ENCODE measurements at regions not wholly inside any gene's neighbourhood (a gene's known extent, or its start where the extent isn't known, plus 50 kb on each side); places are given as distances from the start of the nearest gene placed in this dataset.
"Not testable (repeated sequence)": the region's sequence is repeated elsewhere in the genome, so short reads cannot be mapped to it uniquely, and the experiment has no call there.

DNA sequence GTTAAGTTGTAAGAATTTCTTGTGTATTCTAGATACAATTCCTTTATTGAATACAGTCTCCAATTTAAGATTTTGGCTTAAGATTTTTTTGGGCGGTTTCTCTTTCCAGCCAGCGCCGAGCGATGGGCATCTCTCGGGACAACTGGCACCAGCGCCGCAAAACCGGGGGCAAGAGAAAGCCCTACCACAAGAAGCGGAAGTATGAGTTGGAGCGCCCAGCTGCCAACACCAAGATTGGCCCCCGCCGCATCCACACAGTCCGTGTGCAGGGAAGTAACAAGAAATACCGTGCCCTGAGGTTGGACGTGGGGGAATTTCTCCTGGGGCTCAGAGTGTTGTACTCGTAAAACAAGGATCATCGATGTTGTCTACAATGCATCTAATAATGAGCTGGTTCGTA lies 278.7 kb upstream of the TARS1 start:
- no peak for DNase-seq

DNA sequence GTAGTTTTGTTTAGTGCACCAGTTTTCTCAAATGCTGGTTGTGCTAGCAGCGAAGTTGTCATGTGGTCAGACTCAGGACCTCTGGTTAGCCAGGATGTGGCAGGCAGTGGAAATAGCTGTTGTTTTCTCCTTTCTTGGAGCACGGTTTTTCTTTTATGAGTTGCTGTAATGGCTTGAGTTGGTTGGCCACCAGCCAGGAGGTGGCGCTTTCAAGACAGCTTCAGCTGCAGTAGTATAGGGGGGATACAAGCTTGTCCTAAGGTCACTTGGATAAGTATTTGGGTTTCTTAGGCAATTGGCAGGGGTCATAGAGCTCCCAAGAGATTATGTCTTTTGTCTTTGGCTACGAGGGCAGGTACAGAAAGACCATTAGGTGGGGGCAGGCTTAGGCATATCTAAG lies 274.2 kb upstream of the TARS1 start:
- no peak for DNase-seq

DNA sequence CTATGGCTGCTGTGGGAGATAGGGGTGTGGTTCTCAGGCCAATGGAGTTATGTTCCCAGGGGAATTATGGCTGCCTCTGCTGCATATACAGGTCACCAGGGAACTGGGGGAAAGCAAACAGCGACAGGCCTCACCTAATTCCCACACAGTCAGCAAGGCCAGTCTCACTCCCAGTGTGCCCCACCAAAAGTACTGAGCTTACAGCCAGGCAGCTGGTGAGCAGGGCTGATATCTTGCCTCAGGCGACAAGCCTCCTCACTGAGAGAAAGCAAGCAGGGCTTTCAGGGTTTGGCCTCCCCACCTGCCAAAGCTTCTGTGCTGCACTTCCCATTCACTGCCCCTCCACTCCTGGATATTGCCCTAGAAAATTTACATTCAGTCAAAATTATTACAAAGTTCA lies 273.8 kb upstream of the TARS1 start:
- no peak for DNase-seq

DNA sequence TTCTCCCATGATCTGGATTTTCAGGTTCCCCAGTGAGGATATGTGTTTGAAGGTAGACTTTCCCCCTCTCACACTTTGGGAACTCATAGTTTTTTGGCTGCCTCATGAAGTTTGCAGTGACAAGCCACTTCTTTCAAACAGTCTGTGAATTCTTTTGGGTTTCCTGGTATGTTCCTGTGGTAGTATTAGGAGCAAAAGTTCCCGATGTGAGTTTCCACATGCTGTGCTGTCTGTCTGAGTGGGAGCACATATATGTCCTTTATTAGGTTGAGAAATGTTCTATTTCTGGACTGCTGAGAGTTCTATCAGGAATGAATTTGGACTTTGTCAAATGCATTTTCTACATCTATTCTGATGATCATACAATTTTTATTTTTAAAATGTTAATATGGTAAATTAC lies 273.2 kb upstream of the TARS1 start:
- DNase-seq = no peak

DNA sequence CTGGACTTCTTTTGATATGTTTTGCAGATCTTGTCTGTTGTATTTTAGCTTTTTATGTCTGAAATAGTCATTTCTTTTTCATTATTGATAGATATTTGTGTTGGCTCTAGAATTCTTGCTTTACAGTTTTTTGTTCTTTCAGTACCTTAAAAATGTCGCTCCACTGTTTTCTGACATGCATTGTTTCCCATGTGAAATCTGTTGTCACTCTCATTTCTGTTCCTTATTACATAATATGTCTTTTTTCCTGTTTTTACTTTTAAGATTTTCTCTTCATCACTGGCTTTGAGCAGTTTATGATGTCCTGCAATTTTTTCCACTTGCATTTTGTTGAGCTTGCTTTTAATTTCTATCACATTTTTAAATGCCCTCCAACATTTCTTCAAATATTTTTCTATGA lies 270.4 kb upstream of the TARS1 start:
- DNase-seq = no peak

DNA sequence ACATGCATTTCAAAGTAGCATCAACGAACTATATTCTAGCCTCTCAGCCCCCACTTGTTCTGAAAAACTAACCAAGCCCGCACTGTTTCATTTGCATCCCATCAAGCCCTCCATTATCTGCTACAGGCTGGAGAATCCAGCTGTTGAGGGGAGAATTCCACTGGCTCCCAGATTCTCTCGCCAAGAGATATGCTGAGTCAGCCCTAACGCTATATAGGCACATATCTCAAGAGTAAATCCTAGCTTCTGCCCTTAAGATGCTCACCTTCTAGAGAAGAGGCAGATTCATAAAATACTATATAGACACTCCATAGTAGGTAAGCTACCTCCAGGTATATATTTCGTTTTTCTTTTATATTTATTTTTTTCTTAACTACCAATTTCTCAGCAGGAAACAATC lies 266.4 kb upstream of the TARS1 start:
- no peak for DNase-seq

DNA sequence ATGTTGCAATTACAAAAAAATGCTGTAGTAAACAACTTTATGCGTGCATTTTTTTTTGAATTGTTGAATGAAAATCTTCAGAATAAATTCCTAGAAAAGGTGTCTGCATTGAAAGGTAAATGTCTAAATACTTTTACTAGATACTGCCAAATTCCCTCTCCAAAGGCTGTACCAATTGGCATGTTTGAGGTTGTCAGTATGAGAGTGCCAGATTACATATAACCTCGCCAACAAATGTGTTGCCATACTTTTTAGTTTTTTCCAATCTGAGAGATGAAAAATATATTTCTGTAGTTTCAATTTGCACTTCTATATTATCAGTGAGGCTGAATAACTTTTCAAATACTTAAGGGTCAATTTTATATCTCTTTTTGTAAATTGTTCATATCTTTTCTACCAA lies 261.5 kb upstream of the TARS1 start:
- DNase-seq = no peak

DNA sequence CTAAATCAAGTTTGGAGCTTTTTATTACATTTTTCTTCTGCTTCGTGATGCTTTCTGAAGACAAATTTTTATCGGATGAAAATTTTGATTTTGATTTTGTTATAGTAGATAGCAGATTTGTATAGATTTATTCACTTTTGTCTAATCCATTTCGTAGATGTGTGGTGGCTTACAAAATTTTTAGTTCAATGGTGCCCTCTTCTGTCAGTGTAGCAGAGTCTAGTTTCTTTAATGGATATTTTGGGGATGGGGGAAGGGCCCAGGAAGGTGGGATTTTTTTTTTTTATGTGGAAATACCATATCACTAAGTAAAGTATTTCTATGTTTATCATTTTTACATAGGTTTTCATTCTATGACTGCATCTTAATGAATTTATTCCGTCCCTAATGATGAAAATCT lies 259.9 kb upstream of the TARS1 start:
- DNase-seq = no peak

DNA sequence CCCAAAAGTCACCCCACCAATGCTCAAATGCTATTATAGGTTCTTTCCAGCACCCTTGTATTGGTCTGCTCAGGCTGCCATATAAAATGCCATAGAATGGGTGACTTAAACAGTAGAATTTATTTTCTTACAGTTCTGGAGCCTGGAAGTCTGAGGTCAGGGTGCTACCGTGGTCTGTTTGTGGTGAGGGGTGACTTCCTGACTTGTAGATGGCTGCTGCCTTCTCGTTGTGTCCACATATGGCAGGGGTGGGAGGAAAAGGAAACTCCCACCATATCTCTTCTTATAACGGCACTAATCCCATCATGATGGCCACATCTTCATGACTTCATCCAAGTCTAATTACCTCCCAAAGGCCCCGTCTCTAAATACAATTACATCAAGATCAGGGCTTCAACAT lies 257.8 kb upstream of the TARS1 start:
- no peak for DNase-seq

DNA sequence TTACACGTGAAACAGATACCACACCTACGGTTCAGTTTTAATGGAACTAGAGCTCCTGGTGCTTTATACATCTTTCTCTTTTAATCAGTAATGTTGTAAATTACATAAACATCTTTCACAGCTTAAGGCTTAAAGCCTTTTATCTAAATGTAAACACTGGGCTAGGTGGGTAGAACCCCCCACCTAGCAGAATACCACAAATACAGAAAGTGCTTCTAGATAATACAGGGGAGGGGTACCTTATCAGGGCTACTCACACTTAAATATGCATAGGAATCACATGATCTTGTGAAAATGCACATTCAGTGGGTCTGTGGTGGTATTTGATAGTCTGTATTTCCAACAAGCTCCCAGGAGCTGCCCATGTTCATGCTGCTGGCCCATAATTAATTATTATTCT lies 256.4 kb upstream of the TARS1 start:
- DNase-seq = no peak

DNA sequence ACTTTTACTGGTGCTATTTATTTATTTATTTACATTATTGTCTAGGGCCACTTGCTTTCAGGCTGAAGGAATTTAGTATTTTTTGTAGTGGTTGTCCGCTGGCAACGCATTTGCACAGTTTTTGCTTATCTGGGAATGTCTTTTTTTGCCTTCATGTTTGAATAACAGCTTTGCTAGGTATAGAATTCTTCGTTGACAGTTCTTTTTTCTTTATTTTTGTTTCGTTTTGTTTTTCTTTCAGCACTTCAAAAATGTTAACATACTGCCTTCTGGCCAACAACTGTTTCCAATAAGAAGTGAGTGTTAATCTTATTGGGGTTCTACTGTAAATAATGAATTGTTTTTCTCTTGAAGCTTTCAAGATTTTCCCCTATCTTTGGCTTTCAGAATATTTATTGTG lies 252.7 kb upstream of the TARS1 start:
- no peak for DNase-seq

DNA sequence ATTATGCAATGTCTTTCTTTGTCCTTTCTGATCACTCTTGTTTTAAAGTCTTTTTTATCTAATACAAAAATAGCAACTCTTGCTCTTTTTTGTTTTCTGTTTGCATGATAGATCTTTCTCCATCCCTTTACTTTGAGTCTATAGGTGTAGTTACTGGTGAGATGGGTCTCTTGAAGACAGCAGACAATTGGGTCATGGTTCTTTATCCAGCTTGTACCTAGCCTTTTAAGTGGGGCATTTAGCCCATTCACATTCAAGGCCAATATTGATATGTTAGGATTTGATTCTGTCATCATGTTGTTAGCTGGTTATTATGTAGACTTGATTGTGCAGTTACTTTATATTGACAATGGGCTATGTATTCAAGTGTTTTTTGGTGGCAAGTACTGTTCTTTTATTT lies 245.9 kb upstream of the TARS1 start:
- no peak for DNase-seq

DNA sequence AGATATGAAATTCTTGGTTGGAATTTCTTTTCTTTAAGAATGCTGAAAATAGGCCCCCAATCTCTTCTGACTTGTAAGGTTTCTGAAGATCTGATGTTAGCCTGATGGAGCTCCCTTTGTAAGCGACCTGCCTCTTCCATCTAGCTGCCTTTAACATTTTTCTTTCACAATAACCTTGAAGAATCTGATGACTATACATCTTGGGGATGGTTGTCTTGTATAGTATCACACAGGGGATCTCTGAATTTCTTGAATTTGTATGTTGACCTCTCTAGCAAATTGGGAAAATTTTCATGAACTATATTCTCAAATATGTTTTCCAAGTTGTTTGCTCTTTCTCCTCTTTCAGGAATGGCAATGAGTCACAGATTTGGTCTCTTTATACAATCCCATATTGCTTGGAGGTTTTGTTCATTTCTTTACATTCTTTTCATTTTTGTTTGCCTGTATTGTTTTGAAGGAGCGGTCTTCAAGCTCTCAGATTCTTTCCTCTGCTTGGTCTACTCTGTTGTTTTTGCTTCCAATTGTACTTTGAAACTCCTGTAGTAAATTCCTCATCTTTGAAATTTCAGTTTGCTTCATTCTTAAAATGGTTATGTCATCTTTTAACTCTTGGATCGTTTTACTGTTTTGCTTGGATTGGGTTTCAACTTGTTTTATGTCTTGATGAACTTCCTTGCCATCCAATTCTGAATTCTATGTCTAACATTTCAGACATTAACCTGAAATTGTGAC lies 245.2 kb upstream of the TARS1 start:
- DNase-seq = no peak

DNA sequence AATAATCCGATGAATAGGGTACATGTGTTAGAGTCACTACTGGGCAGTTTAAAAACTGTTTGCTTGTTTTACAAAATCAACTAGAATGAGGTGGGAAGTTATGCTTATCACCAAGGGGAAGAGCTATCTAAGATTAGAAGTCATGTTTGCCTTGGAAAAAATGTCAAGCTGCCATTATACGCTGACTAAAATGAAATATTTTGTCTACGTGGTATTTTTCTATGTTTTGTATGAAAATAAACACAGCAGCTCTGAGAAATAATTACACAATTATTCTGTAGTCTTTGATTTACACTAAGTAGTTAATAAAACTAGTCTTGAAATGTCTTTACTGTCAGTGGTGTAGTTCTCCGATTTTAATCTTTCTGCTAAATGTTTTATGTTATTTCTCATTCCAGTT lies 241.9 kb upstream of the TARS1 start:
- no peak for DNase-seq

DNA sequence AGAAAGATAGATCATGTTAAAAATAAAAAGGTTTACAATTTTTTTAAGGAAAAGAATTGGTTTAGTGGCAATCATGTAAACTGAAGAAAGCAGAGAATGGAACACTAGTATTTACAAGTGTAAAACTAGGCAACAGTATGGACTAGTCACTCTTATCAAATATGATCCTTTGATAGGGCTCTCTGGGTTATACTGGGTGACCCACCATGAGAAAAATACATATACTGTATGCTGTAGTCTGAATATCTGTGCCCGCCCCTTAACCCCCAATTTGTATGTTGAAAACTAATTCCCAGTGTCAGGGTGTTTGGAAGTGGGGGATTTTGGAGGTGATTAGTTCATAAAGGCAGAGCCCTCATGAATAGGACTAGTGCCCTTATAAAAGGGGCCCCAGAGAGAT lies 236.8 kb upstream of the TARS1 start:
- DNase-seq = no peak

DNA sequence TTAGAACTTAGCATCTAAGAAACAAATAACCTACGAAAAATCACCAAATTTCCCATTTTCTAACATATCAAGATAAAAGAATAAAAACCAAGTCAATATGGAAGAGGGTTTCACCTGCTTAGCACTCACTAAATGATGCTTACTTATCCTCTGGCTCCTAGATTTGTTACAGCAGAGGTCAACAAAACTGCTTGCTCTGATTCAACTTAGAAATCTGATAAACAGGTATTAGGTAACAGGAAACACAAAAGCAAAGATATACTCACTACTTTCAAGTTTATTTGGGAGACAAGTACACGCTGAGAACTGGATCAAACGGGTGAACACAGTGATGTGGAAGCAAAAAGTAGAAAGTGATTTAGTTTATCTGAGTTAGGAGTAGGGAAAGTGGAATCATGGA lies 235.7 kb upstream of the TARS1 start:
- no peak for DNase-seq

DNA sequence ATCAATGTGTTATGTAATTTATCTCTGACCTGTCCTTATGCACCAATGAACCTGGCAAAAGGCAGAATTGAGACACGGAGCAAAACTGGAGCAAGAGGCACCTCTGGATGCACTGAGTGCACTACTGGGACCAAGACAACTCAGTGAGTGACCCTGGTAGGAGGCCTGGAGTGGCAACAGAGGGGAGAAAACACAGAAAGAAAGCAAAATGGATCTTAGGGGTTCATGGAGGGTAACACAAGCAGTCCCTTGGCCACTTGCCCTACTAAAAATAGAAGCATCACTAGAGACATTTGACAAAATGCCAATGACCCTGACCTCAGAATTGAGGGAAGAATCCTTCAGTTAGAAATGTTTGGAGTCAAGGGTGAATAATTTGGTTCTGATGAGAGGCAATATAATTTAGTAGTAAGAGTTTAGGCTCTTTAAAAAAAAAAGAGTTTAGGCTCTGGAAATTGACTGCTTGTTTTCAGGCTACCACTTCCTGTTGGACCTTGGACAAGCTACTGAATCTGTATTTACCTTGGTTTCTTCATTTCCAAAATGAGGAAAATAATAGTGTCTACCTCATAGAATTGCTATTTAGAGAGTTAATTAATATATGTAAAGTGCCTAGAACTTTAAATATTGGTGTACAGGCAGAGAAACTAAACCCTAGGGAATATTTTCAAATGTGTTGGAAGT lies 234.9 kb upstream of the TARS1 start:
- no peak for DNase-seq

DNA sequence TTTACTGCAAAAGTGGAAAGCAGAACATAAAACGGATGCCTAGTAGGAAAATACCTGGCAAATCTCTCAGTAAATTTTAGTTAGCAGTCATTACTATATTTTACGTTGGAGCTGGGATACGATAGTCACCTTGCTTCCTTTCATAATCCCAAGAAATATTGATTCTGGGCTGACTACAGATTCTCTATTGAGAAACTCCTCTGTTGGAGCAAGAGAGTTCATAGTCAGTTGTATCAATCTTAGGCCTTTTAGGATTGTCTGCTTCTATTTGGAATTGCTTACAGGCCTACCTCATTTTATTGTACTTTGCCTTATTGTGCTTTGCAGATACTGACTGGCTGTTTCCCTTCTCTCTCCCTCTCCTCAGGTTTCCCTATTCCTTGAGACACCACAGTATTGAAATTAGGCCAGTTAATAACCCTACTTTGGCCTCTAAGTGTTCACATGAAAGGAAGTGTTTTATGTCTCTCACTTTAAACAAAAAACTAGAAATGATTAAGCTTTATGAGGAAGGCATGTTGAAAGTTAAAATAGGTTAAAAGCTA lies 233.7 kb upstream of the TARS1 start:
- DNase-seq = no peak

DNA sequence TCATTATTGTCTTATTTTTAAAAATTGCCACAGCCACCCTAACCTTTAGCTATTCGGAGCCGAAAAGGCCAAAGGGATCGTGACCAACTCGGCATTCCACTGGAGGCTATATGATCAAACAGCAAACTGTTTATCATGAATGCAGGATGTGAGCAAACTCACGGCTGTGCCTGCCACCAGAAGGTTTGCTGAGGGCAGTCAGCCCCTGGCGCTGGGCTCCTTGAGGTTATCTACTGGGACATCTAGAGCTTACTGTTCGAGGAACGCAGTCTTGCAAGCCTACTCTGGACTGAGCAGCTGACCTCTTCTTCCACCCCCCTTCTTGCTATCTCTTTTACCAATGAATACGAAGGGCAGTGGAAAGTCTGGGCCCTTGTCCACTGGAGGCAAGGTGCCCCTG lies 231.5 kb upstream of the TARS1 start:
- no peak for DNase-seq

DNA sequence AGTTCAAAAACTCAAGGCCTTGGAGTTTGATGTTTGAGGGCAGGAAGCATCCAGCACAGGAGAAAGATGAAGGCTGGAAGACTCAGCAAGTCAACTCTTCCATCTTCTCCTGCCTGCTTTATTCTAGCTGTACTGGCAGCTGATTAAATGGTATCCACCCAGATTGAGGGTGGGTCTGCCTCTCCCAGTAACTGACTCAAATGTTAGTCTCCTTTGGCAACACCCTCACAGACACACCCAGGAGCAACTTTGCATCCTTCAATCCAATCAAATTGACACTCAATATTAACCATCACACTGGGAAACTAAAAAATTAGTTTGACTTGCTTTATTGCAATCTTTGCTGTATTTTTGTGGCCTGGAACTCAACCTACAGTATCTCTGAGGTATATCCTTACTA lies 230.5 kb upstream of the TARS1 start:
- not testable (repeated sequence) for DNase-seq

DNA sequence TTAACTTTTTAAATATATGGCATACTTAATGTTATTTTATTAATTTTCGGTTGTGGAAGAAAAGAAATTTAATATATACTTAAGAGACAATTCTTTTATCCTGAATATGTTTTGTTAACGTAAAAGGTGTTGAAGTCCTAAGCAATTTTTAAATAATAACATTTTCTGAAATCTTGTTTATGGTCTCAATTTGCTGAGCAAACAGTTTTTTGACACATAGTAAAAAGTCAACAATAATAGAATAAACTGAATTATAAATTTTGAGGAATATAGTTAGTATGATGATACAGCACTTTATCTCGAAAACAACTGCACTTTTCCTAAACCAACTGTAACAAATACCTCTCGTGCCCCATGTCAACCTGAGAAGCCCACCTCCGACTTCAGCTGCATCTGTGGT lies 229.8 kb upstream of the TARS1 start:
- DNase-seq = no peak

DNA sequence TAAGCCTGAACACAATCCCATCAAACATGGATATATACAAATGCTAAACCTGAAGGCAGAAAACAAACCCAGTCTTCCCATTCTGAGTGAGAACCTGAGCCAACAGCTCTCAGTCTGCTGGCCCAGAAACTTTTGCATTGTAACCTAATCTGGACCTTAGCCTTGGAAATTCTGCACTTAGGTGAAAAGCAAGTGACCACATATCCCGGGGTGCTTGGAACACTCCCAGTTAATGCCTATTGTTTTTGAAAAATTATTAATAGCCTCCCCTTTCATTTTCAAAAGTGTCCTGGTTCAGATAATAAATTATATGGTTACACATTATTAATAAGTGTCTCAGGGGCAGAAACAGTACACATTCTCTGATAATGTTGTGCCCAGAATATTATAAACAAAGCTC lies 228.3 kb upstream of the TARS1 start:
- no peak for DNase-seq

DNA sequence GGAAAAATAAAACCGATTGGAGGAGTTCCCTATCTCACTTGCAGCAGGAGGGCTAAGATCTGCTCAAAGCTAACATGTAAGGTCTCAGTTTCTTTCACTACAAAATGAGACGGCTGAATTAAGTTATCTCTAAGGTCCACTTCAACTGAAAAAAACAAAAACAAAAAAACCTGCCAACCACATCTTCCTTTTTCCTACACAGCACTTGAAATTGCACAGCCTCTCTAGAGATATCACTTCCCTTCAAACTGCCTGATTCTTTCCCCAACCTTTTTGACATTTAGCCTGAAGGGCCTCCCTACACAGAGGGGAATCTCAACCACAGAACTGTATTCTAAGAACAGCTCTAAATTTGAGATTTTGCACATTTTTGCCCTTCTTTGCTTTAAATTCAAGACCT lies 227.9 kb upstream of the TARS1 start:
- DNase-seq = no peak

DNA sequence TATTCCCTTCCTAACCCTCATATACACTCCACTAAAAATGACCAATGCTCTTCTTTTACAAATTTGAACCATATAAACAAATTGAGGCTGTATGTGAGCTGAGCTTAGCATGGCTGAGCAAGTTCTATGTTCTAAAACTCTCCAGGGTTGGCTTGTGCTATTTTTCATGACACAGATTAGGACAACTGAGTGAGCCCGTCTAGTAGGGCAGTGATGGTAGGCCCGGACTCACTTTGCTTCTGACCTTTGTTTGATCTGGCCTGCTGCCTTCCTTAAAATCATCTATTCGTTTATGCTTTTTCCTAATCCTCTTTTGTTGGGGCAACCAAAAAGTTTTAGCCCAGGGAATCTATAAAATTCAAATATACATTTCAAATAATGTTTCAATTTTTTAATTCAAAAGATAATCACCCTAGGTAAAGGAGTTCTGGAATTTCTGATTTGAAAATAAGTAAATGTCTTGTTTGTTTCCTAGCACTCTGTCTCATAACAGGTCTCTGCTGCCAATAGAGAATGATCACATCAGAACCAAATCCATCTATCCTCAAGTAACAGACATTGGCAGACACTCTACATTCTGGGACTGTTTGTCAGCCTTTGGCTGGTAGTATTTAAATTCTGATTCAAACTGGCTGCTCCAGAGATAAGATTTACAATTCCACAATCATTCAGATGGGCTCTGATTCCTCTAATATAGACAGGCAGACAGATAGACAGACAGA lies 217.0 kb upstream of the TARS1 start:
- no peak for DNase-seq

All from NCI-H146 (cell line).